WERI-Rb-1 (cell line): ENCODE measurements at regions not wholly inside any gene's neighbourhood (a gene's known extent, or its start where the extent isn't known, plus 50 kb on each side); places are given as distances from the start of the nearest gene placed in this dataset.
"Not testable (repeated sequence)": the region's sequence is repeated elsewhere in the genome, so short reads cannot be mapped to it uniquely, and the experiment has no call there.

Experiments
- DNase-seq: peaks from one replicate; pipeline ENCODE4 v3.0.0-alpha.2; 2020
- H3K27ac ChIP-seq: fragments of 250-450 bp; sonication (Bioruptor Pico); 2 replicates; pipeline ENCODE4 v1.5.1; 2020; ENCODE audit warnings: mild to moderate bottlenecking, moderate library complexity
- H3K27me3 ChIP-seq: fragments of 250-450 bp; sonication (Bioruptor Pico); 2 replicates; pipeline ENCODE4 v1.5.1; 2021; ENCODE audit warnings: mild to moderate bottlenecking, low read depth, moderate library complexity; ENCODE audit not compliant: insufficient read depth, severe bottlenecking
- H3K36me3 ChIP-seq: fragments of 250-450 bp; sonication (Bioruptor Pico); 2 replicates; pipeline ENCODE4 v1.5.1; 2020; ENCODE audit warnings: mild to moderate bottlenecking, moderate library complexity
- H3K4me3 ChIP-seq: 2 replicates; pipeline ENCODE4 v1.5.1; 2011; ENCODE audit warnings: low read depth, mild to moderate bottlenecking, control low read depth, low read length
- H3K9me3 ChIP-seq: fragments of 250-450 bp; sonication (Bioruptor Pico); 2 replicates; pipeline ENCODE4 v1.5.1; 2021; ENCODE audit warnings: mild to moderate bottlenecking, moderate library complexity; ENCODE audit not compliant: severe bottlenecking
- TF ChIP-seq, protein P1 (sequence below): IDR thresholded peaks from 2 replicates; pipeline ENCODE4 v1.5.1; 2011; ENCODE audit warnings: low read depth, mild to moderate bottlenecking, control low read depth, inconsistent platforms, low read length

DNA sequence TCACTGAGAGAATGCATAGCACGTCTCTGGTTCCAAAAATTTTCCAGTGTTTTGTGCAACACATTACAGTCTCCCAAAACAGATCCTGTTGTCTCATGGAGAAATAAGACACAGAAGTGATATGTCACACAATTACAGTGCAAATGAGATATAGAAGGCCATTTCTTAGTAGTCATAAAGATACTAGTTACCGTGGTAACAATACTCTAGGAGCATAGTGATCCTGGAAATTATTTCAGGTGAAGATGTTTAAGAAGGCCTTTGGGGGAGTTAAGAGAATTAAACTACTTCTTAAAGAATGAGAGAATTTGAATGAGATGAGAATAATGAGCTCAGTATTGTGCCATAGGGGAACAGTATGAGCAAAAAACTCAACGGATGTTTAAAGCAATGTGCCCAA lies 628.0 kb upstream of the MIR17HG start:
- TF ChIP-seq, protein P1, sequence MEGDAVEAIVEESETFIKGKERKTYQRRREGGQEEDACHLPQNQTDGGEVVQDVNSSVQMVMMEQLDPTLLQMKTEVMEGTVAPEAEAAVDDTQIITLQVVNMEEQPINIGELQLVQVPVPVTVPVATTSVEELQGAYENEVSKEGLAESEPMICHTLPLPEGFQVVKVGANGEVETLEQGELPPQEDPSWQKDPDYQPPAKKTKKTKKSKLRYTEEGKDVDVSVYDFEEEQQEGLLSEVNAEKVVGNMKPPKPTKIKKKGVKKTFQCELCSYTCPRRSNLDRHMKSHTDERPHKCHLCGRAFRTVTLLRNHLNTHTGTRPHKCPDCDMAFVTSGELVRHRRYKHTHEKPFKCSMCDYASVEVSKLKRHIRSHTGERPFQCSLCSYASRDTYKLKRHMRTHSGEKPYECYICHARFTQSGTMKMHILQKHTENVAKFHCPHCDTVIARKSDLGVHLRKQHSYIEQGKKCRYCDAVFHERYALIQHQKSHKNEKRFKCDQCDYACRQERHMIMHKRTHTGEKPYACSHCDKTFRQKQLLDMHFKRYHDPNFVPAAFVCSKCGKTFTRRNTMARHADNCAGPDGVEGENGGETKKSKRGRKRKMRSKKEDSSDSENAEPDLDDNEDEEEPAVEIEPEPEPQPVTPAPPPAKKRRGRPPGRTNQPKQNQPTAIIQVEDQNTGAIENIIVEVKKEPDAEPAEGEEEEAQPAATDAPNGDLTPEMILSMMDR: no peak

GRCh38 chr13:90721937-90722336 lies 625.5 kb upstream of the MIR17HG start:
- no peaks in the 10 kb centered on the region for H3K9me3 ChIP-seq
- TF ChIP-seq, protein P1: no peak
- H3K4me3 ChIP-seq: no peak overlapping the region
- no peaks in the 10 kb centered on the region for H3K36me3 ChIP-seq
- no peak overlapping the region for H3K27ac ChIP-seq
- DNase-seq: no peak
- no peaks in the 10 kb centered on the region for H3K27me3 ChIP-seq

More for the DNA sequence above, 628.0 kb upstream of the MIR17HG start:
- DNase-seq: no peak
- Histone ChIP-seq H3K27me3 (no peaks in the 10 kb centered on the region), H3K36me3 (no peaks in the 10 kb centered on the region), H3K4me3 (no peak overlapping the region), H3K9me3 (no peaks in the 10 kb centered on the region), H3K27ac (no peak overlapping the region)

DNA sequence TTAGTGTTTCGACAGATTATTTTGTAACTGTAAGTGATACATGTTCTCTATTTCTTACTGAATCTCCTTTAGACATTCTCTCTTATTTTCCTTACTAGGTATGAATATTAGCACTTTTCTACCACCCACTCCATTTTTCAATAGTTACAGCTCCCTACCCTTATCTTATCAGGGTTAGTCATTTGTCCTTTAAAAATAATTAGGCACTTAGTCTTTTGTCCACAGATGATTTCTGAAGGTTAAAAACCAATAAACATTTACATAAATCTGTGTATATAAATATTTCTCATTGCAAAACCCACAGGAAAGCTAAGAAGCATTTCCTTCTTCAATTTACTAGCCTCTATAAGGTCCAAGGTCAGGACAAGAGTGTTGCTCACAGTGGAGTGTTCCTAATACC lies 624.1 kb upstream of the MIR17HG start:
- DNase-seq: no peak
- no peak overlapping the region for H3K27ac ChIP-seq
- no peaks in the 10 kb centered on the region for H3K27me3 ChIP-seq
- H3K4me3 ChIP-seq: no peak overlapping the region
- no peaks in the 10 kb centered on the region for H3K36me3 ChIP-seq
- no peaks in the 10 kb centered on the region for H3K9me3 ChIP-seq
- TF ChIP-seq, protein P1: no peak

DNA sequence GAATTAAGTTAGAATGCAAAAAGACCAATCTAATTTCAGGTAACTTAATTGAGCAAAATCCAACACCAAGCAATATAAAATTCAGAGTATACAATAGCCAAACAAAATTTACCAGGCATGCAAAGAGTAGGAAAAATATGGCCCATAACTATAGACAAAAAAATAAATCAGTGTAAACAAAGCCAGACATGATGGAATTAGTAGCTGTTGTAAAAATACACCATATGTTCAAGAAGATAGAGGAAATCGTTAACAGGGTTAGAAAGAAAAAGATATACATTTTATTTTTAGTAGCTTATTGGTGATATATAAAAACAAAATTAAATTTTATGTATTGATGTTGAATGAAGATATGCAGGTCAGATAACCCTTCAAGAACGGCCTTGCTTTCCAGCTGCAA lies 621.1 kb upstream of the MIR17HG start:
- H3K27ac ChIP-seq: no peak overlapping the region
- H3K27me3 ChIP-seq: no peaks in the 10 kb centered on the region
- no peaks in the 10 kb centered on the region for H3K9me3 ChIP-seq
- no peaks in the 10 kb centered on the region for H3K36me3 ChIP-seq
- no peak overlapping the region for H3K4me3 ChIP-seq
- TF ChIP-seq, protein P1: no peak
- DNase-seq: no peak

GRCh38 chr13:90732049-90732448 lies 615.4 kb upstream of the MIR17HG start:
- Histone ChIP-seq H3K36me3 (no peaks in the 10 kb centered on the region), H3K4me3 (no peak overlapping the region), H3K9me3 (peaks cover 14% of the 10 kb centered on the region), H3K27ac (no peak overlapping the region), H3K27me3 (no peaks in the 10 kb centered on the region)
- peak; percentile 58 for DNase-seq
- TF ChIP-seq, protein P1: peak; percentile 77

GRCh38 chr13:90734497-90734896 lies 613.0 kb upstream of the MIR17HG start:
- H3K27ac ChIP-seq, H3K36me3 ChIP-seq: not testable (repeated sequence)
- H3K9me3 ChIP-seq: peaks cover 14% of the 10 kb centered on the region

More at GRCh38 chr13:90734497-90734896, 613.0 kb upstream of the MIR17HG start:
- not testable (repeated sequence) for H3K4me3 ChIP-seq, H3K27me3 ChIP-seq, DNase-seq
